ENCODE measurements at regions not wholly inside any gene's neighbourhood (a gene's known extent, or its start where the extent isn't known, plus 50 kb on each side); places are given as distances from the start of the nearest gene placed in this dataset.

GRCh38 chr2:62410015-62410453, 96.0 kb downstream of the TMEM17 start:
- TF ChIP-seq, protein P1, sequence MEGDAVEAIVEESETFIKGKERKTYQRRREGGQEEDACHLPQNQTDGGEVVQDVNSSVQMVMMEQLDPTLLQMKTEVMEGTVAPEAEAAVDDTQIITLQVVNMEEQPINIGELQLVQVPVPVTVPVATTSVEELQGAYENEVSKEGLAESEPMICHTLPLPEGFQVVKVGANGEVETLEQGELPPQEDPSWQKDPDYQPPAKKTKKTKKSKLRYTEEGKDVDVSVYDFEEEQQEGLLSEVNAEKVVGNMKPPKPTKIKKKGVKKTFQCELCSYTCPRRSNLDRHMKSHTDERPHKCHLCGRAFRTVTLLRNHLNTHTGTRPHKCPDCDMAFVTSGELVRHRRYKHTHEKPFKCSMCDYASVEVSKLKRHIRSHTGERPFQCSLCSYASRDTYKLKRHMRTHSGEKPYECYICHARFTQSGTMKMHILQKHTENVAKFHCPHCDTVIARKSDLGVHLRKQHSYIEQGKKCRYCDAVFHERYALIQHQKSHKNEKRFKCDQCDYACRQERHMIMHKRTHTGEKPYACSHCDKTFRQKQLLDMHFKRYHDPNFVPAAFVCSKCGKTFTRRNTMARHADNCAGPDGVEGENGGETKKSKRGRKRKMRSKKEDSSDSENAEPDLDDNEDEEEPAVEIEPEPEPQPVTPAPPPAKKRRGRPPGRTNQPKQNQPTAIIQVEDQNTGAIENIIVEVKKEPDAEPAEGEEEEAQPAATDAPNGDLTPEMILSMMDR (IDR thresholded peaks at IDR 0.05 in 4 of 5, conservative IDR thresholded peaks at IDR 0.05 in 1 of 5) = no peak
- TF ChIP-seq POLR2A (IDR thresholded peaks at IDR 0.05) = no peak

Measured in gastrocnemius medialis (tissue), 4 donors.